GM21528 (cell line): ENCODE measurements at regions not wholly inside any gene's neighbourhood (a gene's known extent, or its start where the extent isn't known, plus 50 kb on each side); places are given as distances from the start of the nearest gene placed in this dataset.

ENCODE experiments used
- ATAC-seq: cut with Tn5 transposase; IDR thresholded peaks from one replicate; pipeline ENCODE4 v1.9.1; 2021; ENCODE audit warnings: mild to moderate bottlenecking, moderate library complexity; ENCODE audit not compliant: unreplicated experiment, low FRiP score

GRCh38 chr16:76157629-76158028, 119.6 kb upstream of the CNTNAP4 start:
- ATAC-seq: no peak

DNA sequence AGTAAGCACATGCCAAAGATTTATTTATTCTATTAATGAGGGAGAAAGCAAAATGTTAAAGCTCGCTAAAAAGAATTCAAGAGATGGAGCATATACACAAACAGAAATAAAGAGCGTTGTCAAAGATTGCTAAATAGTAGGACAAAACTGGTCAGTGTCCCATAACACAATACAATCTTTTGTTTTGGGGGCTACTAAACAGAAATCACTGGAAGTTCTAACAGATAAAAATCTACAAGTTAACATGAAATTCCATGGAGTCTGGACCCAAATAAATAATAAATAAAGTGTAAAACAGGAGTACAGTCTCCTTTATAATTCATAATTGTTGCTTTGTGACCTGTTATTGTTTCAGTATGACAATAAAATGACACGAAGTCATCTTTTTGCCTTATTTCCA, 115.2 kb upstream of the CNTNAP4 start:
- ATAC-seq: no peak

DNA sequence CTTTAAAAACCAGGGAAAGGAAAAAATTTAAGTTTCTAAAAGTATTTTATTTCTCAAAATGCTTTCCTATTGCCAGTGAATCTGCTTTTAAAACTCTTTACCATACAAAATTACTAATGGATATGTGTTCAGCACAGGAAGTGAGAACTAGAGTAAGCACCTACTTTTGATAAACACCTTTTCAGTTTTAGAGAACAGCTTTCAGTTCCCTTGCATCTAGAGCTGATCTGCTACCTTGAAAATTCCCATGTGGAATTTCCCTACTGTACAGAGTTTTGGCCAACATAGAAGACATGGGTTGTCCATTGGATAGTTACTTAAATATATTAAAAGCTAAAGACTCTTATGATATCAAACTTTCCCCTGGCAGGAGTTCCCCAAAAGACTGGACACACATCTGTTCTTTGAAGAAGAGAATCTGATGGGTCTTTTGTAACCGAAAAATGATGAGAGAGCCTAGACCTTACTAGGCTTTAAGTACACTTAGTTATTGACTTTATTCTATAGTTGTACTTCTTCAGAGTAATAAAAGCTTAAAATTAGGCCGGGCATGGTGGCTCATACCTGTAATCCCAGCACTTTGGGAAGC, 112.1 kb upstream of the CNTNAP4 start:
- ATAC-seq: no peak

- ATAC-seq: no peak
Measured at GRCh38 chr16:76175718-76176117, 101.5 kb upstream of the CNTNAP4 start.

GRCh38 chr16:76176153-76176552, 101.0 kb upstream of the CNTNAP4 start:
- peak; percentile 73 for ATAC-seq

GRCh38 chr16:76176616-76177015, 100.6 kb upstream of the CNTNAP4 start:
- ATAC-seq: no peak

GRCh38 chr16:76182041-76182635, 95.1 kb upstream of the CNTNAP4 start:
- no peak for ATAC-seq

DNA sequence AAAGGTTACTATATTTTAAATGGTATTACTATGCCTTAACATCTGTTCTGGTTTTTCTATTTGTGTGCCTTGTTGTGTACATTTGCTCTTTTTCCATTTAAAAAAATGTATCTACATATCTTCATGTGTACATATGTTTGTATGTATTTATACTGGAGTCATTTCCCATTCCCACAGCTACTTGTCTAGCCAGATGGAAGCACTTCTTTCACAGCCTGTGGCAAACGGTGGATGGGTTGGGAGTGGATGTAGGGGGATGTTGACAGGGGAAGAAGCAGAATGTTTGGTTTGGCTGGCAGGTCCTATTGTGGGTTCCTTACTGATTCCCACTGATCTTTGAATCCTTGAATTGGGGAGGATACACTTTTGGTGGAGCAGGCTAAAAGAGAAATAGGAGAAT, 93.6 kb upstream of the CNTNAP4 start:
- ATAC-seq: no peak

- no peak for ATAC-seq
Measured at GRCh38 chr16:76190057-76190456, 87.1 kb upstream of the CNTNAP4 start.

DNA sequence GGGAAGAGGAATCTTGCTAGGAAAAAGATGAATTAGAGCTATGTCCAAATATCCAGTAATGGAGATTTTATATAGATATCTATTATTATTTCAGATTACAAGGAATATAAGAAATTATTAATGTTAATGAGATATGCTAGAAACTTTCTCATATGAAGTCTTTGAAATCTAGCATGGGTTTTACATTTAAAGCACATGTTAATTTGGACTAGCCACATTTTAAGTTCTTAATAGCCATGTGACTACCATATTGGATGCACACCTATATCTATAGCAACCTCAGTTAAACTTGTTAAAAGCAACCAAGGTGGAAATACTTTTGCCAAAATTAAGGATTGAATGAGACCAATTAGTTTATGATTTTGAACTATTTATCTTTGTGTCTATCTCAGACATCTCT, 86.7 kb upstream of the CNTNAP4 start:
- no peak for ATAC-seq

DNA sequence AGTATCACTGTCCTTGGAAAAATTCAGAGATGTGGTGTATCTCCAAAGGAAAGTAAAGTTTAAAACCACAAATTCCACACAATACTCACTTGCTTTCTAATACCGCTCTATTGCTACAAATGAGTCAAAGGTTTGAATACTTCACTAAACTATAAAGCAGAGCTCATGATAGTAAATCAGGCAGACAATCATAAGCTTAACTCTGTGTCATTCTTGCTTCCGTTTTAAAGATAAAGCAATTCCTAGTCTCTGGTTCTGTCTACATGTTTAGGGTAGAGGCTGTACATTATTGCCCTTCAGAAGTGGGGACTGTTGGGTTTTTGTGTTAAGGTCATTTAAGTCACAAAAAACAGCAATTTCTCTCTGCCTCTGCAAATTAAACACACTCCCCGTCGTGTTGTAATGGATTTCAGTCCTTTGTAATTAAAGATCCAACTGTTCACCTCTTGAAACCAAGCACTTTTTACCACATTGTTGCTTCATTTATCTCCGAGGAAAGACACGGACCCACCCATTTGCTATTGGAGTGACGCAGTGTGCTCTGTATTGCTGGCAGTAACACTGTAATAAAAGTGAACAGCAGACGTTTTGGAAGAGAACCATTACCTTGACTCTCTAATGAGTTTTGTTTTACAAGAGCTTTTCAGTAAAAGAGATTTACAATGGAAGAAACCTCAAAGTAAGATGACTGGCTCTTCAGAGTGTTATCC, 83.1 kb upstream of the CNTNAP4 start:
- ATAC-seq: no peak

DNA sequence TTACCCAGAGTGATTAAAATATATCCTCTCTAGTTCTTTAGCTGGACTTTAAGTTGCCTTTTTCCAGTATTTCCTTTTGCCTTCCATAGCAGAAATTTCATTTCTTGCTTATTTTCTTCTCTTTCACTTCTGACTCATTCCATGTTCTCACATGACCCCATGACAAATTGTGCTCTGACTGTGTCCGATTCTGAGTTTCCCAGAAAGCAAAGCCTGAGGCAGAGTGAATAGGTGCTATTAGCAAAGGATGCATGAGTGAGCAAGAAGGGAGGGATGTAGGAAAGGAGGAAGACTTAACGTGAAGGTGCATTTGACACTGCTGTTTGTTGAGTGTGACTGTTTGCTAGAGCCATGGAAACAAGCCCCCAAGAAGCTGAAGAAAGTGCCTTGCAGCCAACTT, 82.6 kb upstream of the CNTNAP4 start:
- ATAC-seq: no peak

GRCh38 chr16:76195056-76195455, 82.1 kb upstream of the CNTNAP4 start:
- no peak for ATAC-seq

DNA sequence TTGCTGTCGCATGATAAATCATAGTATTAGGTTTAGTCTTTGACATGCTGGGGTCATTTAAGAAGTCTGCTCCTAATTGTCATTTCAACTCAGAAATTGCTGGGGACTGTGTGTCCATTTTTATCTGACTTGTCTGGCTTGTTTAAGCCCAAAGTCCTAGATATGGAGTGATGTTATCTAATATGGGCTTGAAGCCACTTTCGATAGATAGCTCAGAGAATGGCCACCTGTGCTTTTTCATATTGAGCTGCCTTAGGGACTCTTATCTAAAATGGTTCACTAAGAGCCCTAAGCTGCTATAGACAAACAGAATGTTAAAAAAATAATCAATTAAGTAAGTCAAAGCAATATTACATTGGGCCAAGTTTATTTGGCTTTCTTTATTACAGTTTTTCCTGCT, 81.6 kb upstream of the CNTNAP4 start:
- ATAC-seq: no peak

DNA sequence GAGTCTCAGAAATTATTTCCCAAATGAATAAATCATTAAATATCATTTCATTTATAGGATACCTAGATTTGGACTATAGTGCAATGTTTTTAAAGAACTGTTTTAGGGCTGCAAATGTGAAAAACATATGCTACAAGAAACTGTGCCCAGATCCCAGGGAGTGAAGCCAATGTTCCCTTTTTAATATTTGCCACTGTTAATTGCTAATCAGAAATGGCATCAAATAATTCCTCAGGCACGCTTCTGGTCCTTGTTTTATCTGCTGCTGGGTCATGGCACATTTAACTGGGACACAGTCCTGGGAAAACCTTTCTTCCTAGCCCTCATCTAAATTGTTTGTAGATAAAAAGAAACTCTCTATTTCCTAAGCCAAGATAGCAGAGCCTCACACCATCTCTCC, 79.3 kb upstream of the CNTNAP4 start:
- ATAC-seq: no peak

DNA sequence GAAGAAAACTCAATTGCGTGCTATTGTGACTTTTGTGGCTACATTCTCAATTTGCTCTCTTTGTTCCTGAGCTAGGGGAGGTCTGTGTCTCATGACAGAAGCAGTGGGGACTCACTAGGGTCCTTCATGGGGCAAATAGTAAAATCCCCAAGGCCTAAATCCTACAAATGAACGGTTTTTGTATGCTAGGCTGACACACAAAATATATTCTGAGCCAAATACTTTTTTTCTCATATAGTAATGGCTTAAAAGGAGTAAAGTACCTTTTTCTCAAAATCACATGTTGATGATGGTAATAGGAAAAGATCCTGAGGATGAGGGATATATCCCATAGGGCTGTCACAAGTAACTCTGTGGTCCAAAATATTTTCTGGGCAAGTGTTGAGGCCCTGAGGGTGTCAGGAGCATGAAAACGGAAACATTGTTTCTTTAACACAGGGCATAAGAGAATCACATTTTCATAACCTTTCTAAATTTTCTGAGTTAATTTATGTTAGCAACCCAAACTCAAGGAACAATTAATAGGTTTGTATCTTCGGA, 77.5 kb upstream of the CNTNAP4 start:
- ATAC-seq: no peak

DNA sequence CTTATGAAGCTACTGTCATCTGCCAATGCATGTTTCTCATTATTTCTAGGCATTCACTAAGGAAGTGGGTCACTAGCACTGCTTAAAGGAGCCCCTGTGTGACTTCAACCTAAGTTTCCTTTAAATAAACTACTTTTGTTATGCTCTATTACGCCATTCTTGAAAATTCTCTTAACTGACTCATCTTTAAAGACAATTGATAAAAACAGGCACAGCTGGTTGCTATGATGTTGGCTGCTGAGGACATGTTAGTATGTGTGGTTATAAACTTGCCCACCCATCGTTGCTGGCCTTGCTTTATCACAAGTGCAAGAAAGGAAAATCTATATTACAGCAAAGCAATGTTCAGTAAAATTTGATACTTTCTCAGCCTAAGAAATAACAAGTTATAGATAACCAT, 75.8 kb upstream of the CNTNAP4 start:
- ATAC-seq: no peak

- no peak for ATAC-seq
Measured at GRCh38 chr16:76204249-76204648, 73.0 kb upstream of the CNTNAP4 start.

- no peak for ATAC-seq
Measured at GRCh38 chr16:76207270-76207669, 69.9 kb upstream of the CNTNAP4 start.

DNA sequence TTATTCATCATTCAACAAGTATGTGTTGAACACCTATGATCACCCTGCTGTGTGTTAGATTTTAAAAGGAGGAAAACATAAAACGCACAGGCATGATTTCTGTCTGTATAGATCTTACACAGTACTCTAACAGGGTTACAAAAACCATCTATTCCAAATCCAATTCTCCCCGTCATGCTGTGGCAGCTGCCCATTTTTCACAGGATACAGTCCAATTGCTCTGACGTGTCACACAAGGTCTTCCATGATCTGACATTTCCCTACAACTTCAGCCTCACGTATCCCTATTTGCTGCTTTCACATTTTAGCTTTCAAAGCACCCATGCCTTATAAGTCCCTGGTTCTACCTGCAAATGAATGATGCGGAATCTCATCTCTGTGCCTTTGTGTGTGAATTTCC, 67.0 kb upstream of the CNTNAP4 start:
- ATAC-seq: no peak

- ATAC-seq: no peak
Measured at GRCh38 chr16:76213860-76214259, 63.3 kb upstream of the CNTNAP4 start.

- no peak for ATAC-seq
Measured at GRCh38 chr16:76214856-76215255, 62.3 kb upstream of the CNTNAP4 start.
